Breast epithelium (tissue), 4 donors: ENCODE measurements at regions not wholly inside any gene's neighbourhood (a gene's known extent, or its start where the extent isn't known, plus 50 kb on each side); places are given as distances from the start of the nearest gene placed in this dataset.

Experiments
- DNase-seq, 2 donors: peaks; one replicate each; pipeline ENCODE4 v3.0.0-alpha.2; 2019; ENCODE audit warnings: low spot score in 2 of 2
- H3K27ac ChIP-seq, 2 donors: fragments of 200-600 bp; sonication (generic) in 1 of 2; one replicate each; pipeline ENCODE4 v1.5.1; 2016 to 2019; ENCODE audit warnings: mild to moderate bottlenecking in 1 of 2
- H3K27me3 ChIP-seq, 2 donors: fragments of 200-600 bp; sonication (generic) in 1 of 2; one replicate each; pipeline versions ENCODE4 v1.5.1 to v1.6.0; 2017 to 2019; ENCODE audit warnings: control low read depth in 1 of 2, mild to moderate bottlenecking in 1 of 2
- H3K36me3 ChIP-seq: fragments of 200-600 bp; one replicate; pipeline ENCODE4 v1.5.1; 2019
- H3K4me1 ChIP-seq, 2 donors: fragments of 200-600 bp; sonication (generic); one replicate each; pipeline ENCODE4 v1.5.1; 2016 to 2019; ENCODE audit warnings: control low read depth in 1 of 2
- H3K4me3 ChIP-seq, 3 donors: fragments of 200-600 bp; sonication (generic); 1 replicate in 2 of 3; 2 replicates in 1 of 3; pipeline ENCODE4 v1.5.1; 2016 to 2019; ENCODE audit warnings: mild to moderate bottlenecking in 3 of 3, moderate library complexity in 2 of 3
- H3K9me3 ChIP-seq, 2 donors: fragments of 200-600 bp; sonication (generic) in 1 of 2; one replicate each; pipeline ENCODE4 v1.5.1; 2016 to 2019; ENCODE audit warnings: control low read depth in 1 of 2
- CTCF ChIP-seq, 3 donors: fragments of 450-650 bp; IDR thresholded peaks; one replicate each; pipeline ENCODE4 v1.5.1; 2016 to 2017; ENCODE audit warnings: antibody characterized with exemption in 3 of 3, mild to moderate bottlenecking in 3 of 3, moderate library complexity in 3 of 3
- POLR2A ChIP-seq: fragments of 450-650 bp; IDR thresholded peaks from one replicate; pipeline ENCODE4 v1.6.1; 2016; ENCODE audit warnings: antibody characterized with exemption, mild to moderate bottlenecking, moderate library complexity
- POLR2AphosphoS5 ChIP-seq, 3 donors: sonication (generic); formaldehyde crosslinking; IDR thresholded peaks; one replicate each; pipeline ENCODE4 v1.6.1; 2017; ENCODE audit warnings: antibody characterized with exemption in 3 of 3
- intact Hi-C: fragments of 100-400 bp; cut with DNase I; formaldehyde crosslinking; loops from one replicate; pipeline ENCODE4 v1.15.1; 2023; ENCODE audit warnings: low total_unique reads

- no peaks in the 10 kb centered on the region for H3K9me3 ChIP-seq
- peaks cover 0 to 18% of the 10 kb centered on the region in 2 donors for H3K27me3 ChIP-seq
- H3K4me1 ChIP-seq, result no peaks in the 10 kb centered on the region
- DNase-seq, result no peak
- TF ChIP-seq CTCF (IDR thresholded peaks at IDR 0.05) (no peak), POLR2A (no peak), POLR2AphosphoS5 (IDR thresholded peaks at IDR 0.05) (no peak)
- intact Hi-C loops, result no loop called here
- H3K36me3 ChIP-seq, result no peaks in the 10 kb centered on the region
- H3K27ac ChIP-seq, result no peak overlapping the region
- no peak overlapping the region for H3K4me3 ChIP-seq
Observed at GRCh38 chr15:85889956-85890619, 95.4 kb upstream of the KLHL25 start.

GRCh38 chr15:85890620-85890980, 95.9 kb upstream of the KLHL25 start:
- no peak for TF ChIP-seq POLR2AphosphoS5 (IDR thresholded peaks at IDR 0.05)
- no peak for TF ChIP-seq CTCF (IDR thresholded peaks at IDR 0.05)
- no peak for TF ChIP-seq POLR2A
- no peaks in the 10 kb centered on the region for H3K9me3 ChIP-seq
- H3K27me3 ChIP-seq, result peaks cover 0 to 23% of the 10 kb centered on the region in 2 donors
- no peak for DNase-seq
- intact Hi-C loops, result no loop called here
- no peaks in the 10 kb centered on the region for H3K36me3 ChIP-seq
- no peaks in the 10 kb centered on the region for H3K4me1 ChIP-seq
- H3K4me3 ChIP-seq, result no peak overlapping the region
- no peak overlapping the region for H3K27ac ChIP-seq

GRCh38 chr15:85891470-85891869, 96.7 kb upstream of the KLHL25 start:
- Histone ChIP-seq H3K36me3 (no peaks in the 10 kb centered on the region), H3K27ac (no peak overlapping the region), H3K27me3 (peaks cover 0 to 25% of the 10 kb centered on the region in 2 donors), H3K4me1 (no peaks in the 10 kb centered on the region), H3K9me3 (no peaks in the 10 kb centered on the region), H3K4me3 (no peak overlapping the region)
- no peak for DNase-seq
- TF ChIP-seq POLR2A, result no peak
- no peak for TF ChIP-seq CTCF (IDR thresholded peaks at IDR 0.05)
- no peak for TF ChIP-seq POLR2AphosphoS5 (IDR thresholded peaks at IDR 0.05)
- intact Hi-C loops, result no loop called here

DNA sequence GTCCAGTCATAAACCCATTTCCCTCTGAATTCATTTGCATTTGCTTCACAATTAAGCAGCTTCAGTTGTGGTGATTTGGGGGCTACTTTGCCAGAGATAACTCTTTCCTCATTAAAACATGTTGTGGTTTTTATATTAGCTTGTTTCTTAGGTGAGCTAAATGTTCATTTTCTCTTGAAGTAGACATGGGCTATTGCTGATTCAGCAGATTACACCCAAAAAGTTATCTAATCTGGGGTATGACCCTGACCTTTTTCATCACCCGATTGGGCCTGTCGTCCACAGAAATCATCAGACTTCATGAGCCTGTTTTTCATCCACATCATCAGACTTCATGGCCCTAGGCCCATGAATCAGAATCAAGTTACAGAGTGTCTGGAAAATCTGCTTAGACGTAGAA, 97.5 kb upstream of the KLHL25 start:
- intact Hi-C loops, result no loop called here
- no peak for TF ChIP-seq CTCF (IDR thresholded peaks at IDR 0.05)
- TF ChIP-seq POLR2AphosphoS5 (IDR thresholded peaks at IDR 0.05), result no peak
- no peak for TF ChIP-seq POLR2A
- Histone ChIP-seq H3K9me3 (no peaks in the 10 kb centered on the region), H3K36me3 (no peaks in the 10 kb centered on the region), H3K4me1 (no peaks in the 10 kb centered on the region), H3K27me3 (peaks cover 0 to 25% of the 10 kb centered on the region in 2 donors), H3K27ac (no peak overlapping the region), H3K4me3 (no peak overlapping the region)
- DNase-seq, result no peak

GRCh38 chr15:85897207-85897894, 102.6 kb upstream of the KLHL25 start:
- intact Hi-C loops, result no loop called here
- no peaks in the 10 kb centered on the region for H3K4me1 ChIP-seq
- no peak overlapping the region for H3K27ac ChIP-seq
- TF ChIP-seq POLR2A, result no peak
- TF ChIP-seq CTCF (IDR thresholded peaks at IDR 0.05), result no peak
- TF ChIP-seq POLR2AphosphoS5 (IDR thresholded peaks at IDR 0.05), result no peak
- DNase-seq, result no peak
- H3K36me3 ChIP-seq, result no peaks in the 10 kb centered on the region
- no peaks in the 10 kb centered on the region for H3K9me3 ChIP-seq
- peaks cover 0 to 27% of the 10 kb centered on the region in 2 donors for H3K27me3 ChIP-seq
- H3K4me3 ChIP-seq, result no peak overlapping the region
